CD8-positive, alpha-beta memory T cell (primary cell): ENCODE measurements at regions not wholly inside any gene's neighbourhood (a gene's known extent, or its start where the extent isn't known, plus 50 kb on each side); places are given as distances from the start of the nearest gene placed in this dataset.

Experiments
- CTCF ChIA-PET: fragments of 350-600 bp; sonication (Branson Sonifier 250); formaldehyde crosslinking; loops from one replicate; lab custom pipeline; 2021; ENCODE audit warnings: antibody characterized with exemption; lab: Charles Lee
- POLR2A ChIA-PET: fragments of 350-600 bp; sonication (Branson Sonifier 250); formaldehyde crosslinking; loops from one replicate; lab custom pipeline; 2021; ENCODE audit warnings: antibody characterized with exemption; lab: Charles Lee
- DNase-seq, 5 donors: peaks; one replicate each; pipeline versions ENCODE4 v3.0.0 to v3.0.0-alpha.2; 2020 to 2022; ENCODE audit warnings: mixed read lengths in 1 of 5
- H3K27ac ChIP-seq: one replicate; pipeline ENCODE4 v1.7.0; 2013; ENCODE audit warnings: low read depth, mild to moderate bottlenecking, low read length, moderate library complexity
- H3K27me3 ChIP-seq: 2 replicates; pipeline ENCODE4 v1.7.0; 2013; ENCODE audit warnings: low read length, mild to moderate bottlenecking; ENCODE audit not compliant: insufficient read depth, poor library complexity, severe bottlenecking
- H3K36me3 ChIP-seq: 2 replicates; pipeline ENCODE4 v1.7.0; 2013; ENCODE audit warnings: mild to moderate bottlenecking, low read length, moderate library complexity; ENCODE audit not compliant: insufficient read depth
- H3K4me1 ChIP-seq: 2 replicates; pipeline ENCODE4 v1.7.0; 2013; ENCODE audit warnings: mild to moderate bottlenecking, low read length, moderate library complexity; ENCODE audit not compliant: insufficient read depth
- H3K4me3 ChIP-seq: 2 replicates; pipeline ENCODE4 v1.7.0; 2013; ENCODE audit warnings: mild to moderate bottlenecking, low read length
- H3K9me3 ChIP-seq: 2 replicates; pipeline ENCODE4 v1.7.0; 2013; ENCODE audit warnings: mild to moderate bottlenecking, low read length
- H3K27ac Mint-ChIP-seq, 8 donors: one replicate each; pipeline ENCODE4 v1.8.0; 2020 to 2021; ENCODE audit warnings: mixed read lengths in 8 of 8, mild to moderate bottlenecking in 6 of 8, inconsistent platforms in 3 of 8, moderate library complexity in 3 of 8
- H3K27me3 Mint-ChIP-seq, 2 donors: one replicate each; pipeline ENCODE4 v1.8.0; 2020 to 2021; ENCODE audit warnings: mixed read lengths in 2 of 2, mild to moderate bottlenecking in 1 of 2, moderate library complexity in 1 of 2
- H3K36me3 Mint-ChIP-seq, 3 donors: one replicate each; pipeline ENCODE4 v1.8.0; 2020 to 2021; ENCODE audit warnings: mixed read lengths in 3 of 3, inconsistent platforms in 1 of 3, mild to moderate bottlenecking in 1 of 3
- H3K4me1 Mint-ChIP-seq, 3 donors: one replicate each; pipeline ENCODE4 v1.8.0; 2020 to 2021; ENCODE audit warnings: mixed read lengths in 3 of 3, inconsistent platforms in 1 of 3, mild to moderate bottlenecking in 1 of 3
- H3K4me3 Mint-ChIP-seq, 7 donors: one replicate each; pipeline ENCODE4 v1.8.0; 2020 to 2021; ENCODE audit warnings: mixed read lengths in 7 of 7, mild to moderate bottlenecking in 6 of 7, moderate library complexity in 4 of 7, inconsistent platforms in 2 of 7
- H3K9me3 Mint-ChIP-seq, 5 donors: one replicate each; pipeline ENCODE4 v1.8.0; 2020 to 2022; ENCODE audit warnings: mixed read lengths in 5 of 5, mild to moderate bottlenecking in 3 of 5, moderate library complexity in 2 of 5, inconsistent platforms in 1 of 5

DNA sequence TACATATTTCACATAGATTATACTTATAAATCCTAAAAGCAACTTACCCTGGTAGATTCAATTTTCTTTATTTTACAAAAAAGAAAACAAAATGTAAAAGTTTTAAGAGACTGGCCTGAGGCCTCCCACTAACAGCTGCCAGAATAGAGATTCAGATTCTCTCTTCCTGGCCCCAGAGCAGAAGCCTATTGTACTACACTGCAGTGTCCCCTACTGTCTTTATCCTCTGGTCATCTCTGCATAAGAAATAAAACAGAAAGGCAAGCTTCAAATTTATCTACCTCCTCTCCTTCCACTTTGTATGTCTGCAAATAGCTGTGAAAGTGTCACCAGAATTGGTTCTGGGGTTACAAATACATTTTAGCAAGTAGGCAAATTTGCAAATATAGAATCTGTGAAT, 1004.1 kb upstream of the PCDH9 start:
- ChIA-PET CTCF (no interaction called here), POLR2A (no interaction called here)
- Mint-ChIP-seq H3K27ac (no peak overlapping the region), H3K27me3 (no peaks in the 10 kb centered on the region), H3K4me3 (no peak overlapping the region), H3K4me1 (no peaks in the 10 kb centered on the region), H3K9me3 (peaks cover 0 to 26% (median 4%) of the 10 kb centered on the region in 5 donors), H3K36me3 (no peaks in the 10 kb centered on the region)
- Histone ChIP-seq H3K9me3 (no peaks in the 10 kb centered on the region), H3K4me1 (no peaks in the 10 kb centered on the region), H3K27me3 (no peaks in the 10 kb centered on the region), H3K27ac (no peak overlapping the region), H3K36me3 (no peaks in the 10 kb centered on the region), H3K4me3 (no peak overlapping the region)
- no peak for DNase-seq

DNA sequence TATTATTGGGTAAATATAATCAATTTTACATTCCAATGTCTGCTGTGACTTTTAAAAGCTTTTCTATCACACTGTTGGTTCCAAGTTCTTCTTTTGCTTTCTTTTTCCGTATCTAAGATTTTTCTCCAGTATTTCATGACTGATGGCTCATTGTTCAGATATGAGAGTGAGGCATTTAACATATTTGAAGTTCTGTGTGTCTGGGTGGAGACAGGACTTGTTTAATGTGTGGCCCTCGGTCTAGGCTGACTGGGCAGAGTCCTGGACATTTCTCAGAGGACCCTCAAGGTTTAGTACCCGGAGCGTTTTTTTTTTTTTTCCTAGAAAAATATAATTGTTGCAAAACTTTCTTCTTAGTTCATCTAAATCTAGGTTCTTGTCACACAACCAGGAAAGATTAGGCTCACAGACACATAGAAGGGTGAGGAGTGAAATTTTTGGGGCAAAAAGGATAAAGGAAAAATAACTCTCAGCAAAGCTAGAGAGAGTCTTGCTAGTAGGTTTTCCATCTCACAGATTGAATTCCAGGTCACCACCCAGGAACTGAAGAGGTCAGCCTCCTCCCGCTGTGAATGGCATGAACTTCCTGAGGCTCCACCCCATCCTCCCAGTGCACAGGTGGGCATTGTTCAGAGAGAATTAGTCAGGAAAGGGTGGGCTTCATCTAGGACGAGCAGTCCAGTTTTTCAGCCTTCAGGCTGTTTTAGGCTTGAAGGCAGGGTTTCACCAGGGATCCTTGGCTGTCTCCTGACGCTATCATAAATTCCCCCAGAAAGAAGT, 1002.4 kb upstream of the PCDH9 start:
- no peak overlapping the region for H3K4me3 ChIP-seq
- no peaks in the 10 kb centered on the region for H3K27me3 ChIP-seq
- no peak overlapping the region for H3K27ac Mint-ChIP-seq
- no peak overlapping the region for H3K27ac ChIP-seq
- ChIA-PET POLR2A (no interaction called here), CTCF (no interaction called here)
- H3K27me3 Mint-ChIP-seq = no peaks in the 10 kb centered on the region
- no peak for DNase-seq
- H3K9me3 ChIP-seq = no peaks in the 10 kb centered on the region
- H3K4me3 Mint-ChIP-seq = no peak overlapping the region
- H3K36me3 ChIP-seq = no peaks in the 10 kb centered on the region
- no peaks in the 10 kb centered on the region for H3K4me1 ChIP-seq
- H3K4me1 Mint-ChIP-seq = no peaks in the 10 kb centered on the region
- H3K36me3 Mint-ChIP-seq = no peaks in the 10 kb centered on the region
- peaks cover 0 to 30% (median 2%) of the 10 kb centered on the region in 5 donors for H3K9me3 Mint-ChIP-seq

DNA sequence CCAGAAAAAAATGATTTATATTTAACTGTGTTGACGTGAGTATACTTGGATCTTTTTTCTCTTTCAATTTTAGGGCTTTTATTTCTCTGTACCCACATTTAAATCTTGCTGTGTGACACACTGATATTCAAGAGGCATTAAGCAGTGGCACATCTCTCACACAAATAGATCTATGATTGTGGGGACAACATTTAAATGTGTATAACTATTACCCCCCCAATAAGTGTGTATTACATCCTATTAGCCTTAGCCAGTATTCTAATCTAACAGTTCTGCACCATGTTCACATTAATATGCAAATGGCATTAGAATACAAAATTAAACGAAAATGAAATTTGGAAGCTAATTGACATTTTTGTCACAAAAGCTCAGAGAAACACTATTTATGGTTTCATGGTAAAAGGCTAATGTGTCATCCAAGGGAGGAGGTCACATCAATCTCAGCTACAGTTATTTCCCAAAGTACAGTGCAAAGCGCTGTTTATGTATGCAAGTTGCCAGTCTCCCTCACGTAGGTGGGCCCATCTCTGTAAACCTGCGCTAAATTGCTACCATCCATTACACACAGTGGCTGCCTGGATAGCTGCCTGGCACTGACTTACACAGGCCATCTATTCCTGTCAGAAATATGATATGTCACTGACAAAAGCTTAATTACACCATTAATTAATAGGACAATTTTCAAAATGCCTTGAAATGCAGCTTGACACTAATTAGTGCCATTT, 984.7 kb upstream of the PCDH9 start:
- no peak for DNase-seq
- Histone ChIP-seq H3K27me3 (no peaks in the 10 kb centered on the region), H3K4me1 (no peaks in the 10 kb centered on the region), H3K36me3 (no peaks in the 10 kb centered on the region), H3K4me3 (no peak overlapping the region), H3K27ac (no peak overlapping the region), H3K9me3 (no peaks in the 10 kb centered on the region)
- H3K4me1 Mint-ChIP-seq = no peaks in the 10 kb centered on the region
- H3K27me3 Mint-ChIP-seq = no peaks in the 10 kb centered on the region
- no peak overlapping the region for H3K27ac Mint-ChIP-seq
- ChIA-PET CTCF (no interaction called here), POLR2A (no interaction called here)
- H3K9me3 Mint-ChIP-seq = peaks cover 5 to 44% (median 13%) of the 10 kb centered on the region in 5 donors
- no peaks in the 10 kb centered on the region for H3K36me3 Mint-ChIP-seq
- no peak overlapping the region for H3K4me3 Mint-ChIP-seq

DNA sequence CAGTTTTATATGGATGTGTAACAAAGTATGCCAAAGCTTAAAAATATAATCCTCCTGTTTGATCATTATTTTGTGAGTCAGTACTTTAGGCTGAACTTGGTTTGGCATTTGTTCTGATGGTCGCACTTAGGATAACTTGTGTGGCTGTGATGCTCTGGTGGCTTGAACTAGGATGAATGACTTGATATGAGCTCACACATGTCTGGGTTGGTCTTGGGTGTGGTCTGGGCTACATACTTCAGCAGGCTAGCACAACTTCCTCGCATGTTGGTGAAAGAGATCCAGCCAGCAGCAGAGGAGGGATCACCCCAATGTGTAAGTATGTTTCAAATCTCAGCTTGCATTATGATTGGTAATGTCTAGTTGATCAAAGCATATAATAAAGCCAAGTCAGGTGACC, 969.1 kb upstream of the PCDH9 start:
- H3K4me3 ChIP-seq = no peak overlapping the region
- no peak overlapping the region for H3K4me3 Mint-ChIP-seq
- H3K36me3 Mint-ChIP-seq = no peaks in the 10 kb centered on the region
- no peak overlapping the region for H3K27ac Mint-ChIP-seq
- H3K27ac ChIP-seq = no peak overlapping the region
- CTCF ChIA-PET = no interaction called here
- DNase-seq = no peak
- H3K27me3 Mint-ChIP-seq = no peaks in the 10 kb centered on the region
- H3K27me3 ChIP-seq = no peaks in the 10 kb centered on the region
- peaks cover 2 to 8% (median 6%) of the 10 kb centered on the region in 5 donors for H3K9me3 Mint-ChIP-seq
- no peaks in the 10 kb centered on the region for H3K9me3 ChIP-seq
- H3K36me3 ChIP-seq = no peaks in the 10 kb centered on the region
- H3K4me1 ChIP-seq = no peaks in the 10 kb centered on the region
- POLR2A ChIA-PET = no interaction called here
- no peaks in the 10 kb centered on the region for H3K4me1 Mint-ChIP-seq

DNA sequence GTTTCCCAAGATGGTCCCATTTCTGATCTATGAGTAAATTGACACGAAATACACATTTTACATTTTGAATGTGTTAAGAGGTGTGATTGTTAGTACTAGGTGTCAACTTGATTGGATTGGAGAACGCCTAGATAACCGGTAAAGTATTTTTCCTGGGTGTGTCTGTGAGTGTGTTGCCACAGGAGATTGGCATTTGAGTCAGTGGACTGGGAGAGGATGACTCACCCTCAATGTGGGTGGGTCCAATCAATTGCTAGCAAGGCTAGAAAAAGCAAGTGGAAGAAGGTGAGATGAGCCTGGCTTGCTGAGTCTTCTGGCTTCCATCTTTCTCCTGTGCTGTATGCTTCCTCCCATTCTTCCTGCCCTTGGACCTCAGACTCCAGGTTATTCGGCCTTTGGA, 960.7 kb upstream of the PCDH9 start:
- CTCF ChIA-PET = no interaction called here
- H3K4me3 ChIP-seq = no peak overlapping the region
- H3K36me3 ChIP-seq = no peaks in the 10 kb centered on the region
- H3K27ac ChIP-seq = no peak overlapping the region
- DNase-seq = no peak
- Mint-ChIP-seq H3K27me3 (no peaks in the 10 kb centered on the region), H3K4me1 (no peaks in the 10 kb centered on the region), H3K4me3 (no peak overlapping the region), H3K36me3 (no peaks in the 10 kb centered on the region), H3K27ac (no peak overlapping the region), H3K9me3 (peaks cover 6 to 30% (median 7%) of the 10 kb centered on the region in 5 donors)
- no peaks in the 10 kb centered on the region for H3K9me3 ChIP-seq
- POLR2A ChIA-PET = no interaction called here
- no peaks in the 10 kb centered on the region for H3K4me1 ChIP-seq
- H3K27me3 ChIP-seq = no peaks in the 10 kb centered on the region

DNA sequence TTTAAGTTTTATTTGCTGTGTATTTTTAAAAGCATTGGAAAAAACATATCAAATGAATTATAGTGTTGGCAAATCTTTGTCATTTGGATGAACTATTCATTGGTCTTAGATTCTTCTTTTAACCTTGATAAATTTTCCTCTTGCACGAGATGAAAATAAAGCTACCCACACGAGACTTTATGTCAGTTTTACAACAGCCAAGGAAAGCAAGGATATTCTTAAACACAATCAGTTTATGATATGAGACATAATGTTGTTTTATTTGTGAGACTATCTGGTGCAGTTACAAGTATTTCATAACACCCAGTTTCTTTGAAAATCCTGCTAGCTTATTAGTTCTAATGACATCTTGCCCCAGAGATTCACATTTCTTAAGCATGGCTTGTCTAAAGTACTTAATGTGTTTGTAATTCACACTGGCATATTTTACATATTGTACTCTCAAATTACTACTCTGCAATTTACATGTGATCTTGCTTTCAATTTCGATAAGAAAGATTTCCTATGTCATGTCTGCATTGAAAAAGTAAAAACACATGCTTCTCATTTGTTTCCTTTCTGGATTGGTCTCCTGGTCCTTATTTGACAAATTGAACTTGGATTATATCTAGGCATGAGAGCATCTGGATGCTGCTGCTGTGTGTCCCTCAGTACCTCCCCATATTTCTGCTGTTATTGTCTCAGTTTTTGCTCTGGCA, 955.5 kb upstream of the PCDH9 start:
- DNase-seq = no peak
- Mint-ChIP-seq H3K4me1 (no peaks in the 10 kb centered on the region), H3K27ac (no peak overlapping the region), H3K36me3 (no peaks in the 10 kb centered on the region), H3K9me3 (peaks cover 4 to 19% (median 8%) of the 10 kb centered on the region in 5 donors), H3K4me3 (no peak overlapping the region), H3K27me3 (no peaks in the 10 kb centered on the region)
- Histone ChIP-seq H3K27me3 (no peaks in the 10 kb centered on the region), H3K4me3 (no peak overlapping the region), H3K36me3 (no peaks in the 10 kb centered on the region), H3K27ac (no peak overlapping the region), H3K9me3 (no peaks in the 10 kb centered on the region), H3K4me1 (no peaks in the 10 kb centered on the region)
- ChIA-PET CTCF (no interaction called here), POLR2A (no interaction called here)

DNA sequence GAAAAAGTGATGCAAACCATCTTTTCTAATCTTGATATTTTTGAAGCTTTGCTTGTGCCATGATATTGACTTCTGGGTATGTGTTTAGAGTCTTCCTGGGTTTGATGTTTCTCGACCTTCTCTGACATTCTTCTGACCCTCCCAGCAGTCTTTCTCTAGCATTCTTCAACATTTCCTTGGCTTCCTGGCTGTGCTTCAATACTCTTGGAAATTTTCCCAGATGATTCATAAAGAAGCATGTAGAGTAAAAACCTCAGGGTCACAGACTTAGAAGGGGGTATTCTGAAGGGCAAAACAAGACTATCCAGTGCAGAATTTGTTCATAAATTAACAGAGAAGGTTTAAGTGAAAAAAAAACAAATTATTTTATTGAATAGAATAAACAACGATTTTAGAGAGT, 946.3 kb upstream of the PCDH9 start:
- DNase-seq = no peak
- Histone ChIP-seq H3K27ac (no peak overlapping the region), H3K4me3 (no peak overlapping the region), H3K9me3 (no peaks in the 10 kb centered on the region), H3K27me3 (no peaks in the 10 kb centered on the region), H3K4me1 (no peaks in the 10 kb centered on the region), H3K36me3 (no peaks in the 10 kb centered on the region)
- ChIA-PET POLR2A (no interaction called here), CTCF (no interaction called here)
- Mint-ChIP-seq H3K4me1 (no peaks in the 10 kb centered on the region), H3K27me3 (no peaks in the 10 kb centered on the region), H3K36me3 (peaks cover 0 to 1% (median 0%) of the 10 kb centered on the region in 3 donors), H3K4me3 (no peak overlapping the region), H3K9me3 (peaks cover 7 to 34% (median 16%) of the 10 kb centered on the region in 5 donors), H3K27ac (no peak overlapping the region)

DNA sequence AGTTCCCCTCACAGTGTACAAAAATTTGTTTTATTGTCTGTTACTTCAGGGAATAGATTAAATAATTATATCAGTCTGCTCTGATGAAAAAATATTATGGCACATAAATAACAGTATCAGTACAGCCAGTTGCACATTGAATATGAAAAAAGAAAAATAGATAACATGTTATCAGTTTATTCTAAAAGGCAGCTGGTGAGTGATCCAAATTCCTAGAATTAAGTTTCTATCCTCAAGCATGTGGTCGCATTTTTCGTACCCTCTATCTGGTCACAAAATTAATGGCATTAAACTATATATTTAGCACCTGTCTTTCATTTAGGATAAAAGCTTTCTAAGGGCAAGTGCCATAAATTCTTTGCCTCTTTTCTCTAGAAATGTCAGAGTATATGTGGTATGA, 944.8 kb upstream of the PCDH9 start:
- Histone ChIP-seq H3K9me3 (no peaks in the 10 kb centered on the region), H3K4me3 (no peak overlapping the region), H3K4me1 (no peaks in the 10 kb centered on the region), H3K27me3 (no peaks in the 10 kb centered on the region), H3K27ac (no peak overlapping the region), H3K36me3 (no peaks in the 10 kb centered on the region)
- peaks cover 3 to 31% (median 16%) of the 10 kb centered on the region in 5 donors for H3K9me3 Mint-ChIP-seq
- ChIA-PET CTCF (no interaction called here), POLR2A (no interaction called here)
- H3K4me1 Mint-ChIP-seq = no peaks in the 10 kb centered on the region
- no peak for DNase-seq
- H3K27ac Mint-ChIP-seq = no peak overlapping the region
- H3K36me3 Mint-ChIP-seq = peaks cover 0 to 1% (median 0%) of the 10 kb centered on the region in 3 donors
- H3K27me3 Mint-ChIP-seq = no peaks in the 10 kb centered on the region
- H3K4me3 Mint-ChIP-seq = no peak overlapping the region
